HL-60 (cell line): ENCODE measurements at regions not wholly inside any gene's neighbourhood (a gene's known extent, or its start where the extent isn't known, plus 50 kb on each side); places are given as distances from the start of the nearest gene placed in this dataset.

ENCODE experiments used
- DNase-seq, 2 experiments: peaks; one replicate each; pipeline ENCODE4 v3.0.0-alpha.2; 2010 to 2020; ENCODE audit warnings: low read depth in 1 of 2, low spot score in 1 of 2
- H3K27ac ChIP-seq: fragments of 250-450 bp; sonication (Bioruptor Pico); replicated peaks from 2 replicates; pipeline ENCODE4 v1.5.1; 2020; ENCODE audit warnings: mild to moderate bottlenecking, moderate library complexity
- H3K27me3 ChIP-seq: fragments of 250-450 bp; sonication (Bioruptor Pico); 2 replicates; pipeline ENCODE4 v1.5.1; 2021; ENCODE audit warnings: mild to moderate bottlenecking, moderate library complexity; ENCODE audit not compliant: insufficient read depth, poor library complexity, severe bottlenecking
- H3K4me3 ChIP-seq: replicated peaks from 2 replicates; pipeline ENCODE4 v1.5.1; 2011; ENCODE audit warnings: mild to moderate bottlenecking, control low read depth, low read length; ENCODE audit not compliant: insufficient read depth
- GABPA ChIP-seq: IDR thresholded peaks from 2 replicates; pipeline ENCODE4 v1.6.1; 2012; ENCODE audit warnings: low read depth
- POLR2AphosphoS5 ChIP-seq: IDR thresholded peaks from 2 replicates; pipeline ENCODE4 v1.6.1; 2012; ENCODE audit warnings: low read depth
- SPI1 ChIP-seq: IDR thresholded peaks from 2 replicates; pipeline ENCODE4 v1.6.1; 2012; ENCODE audit warnings: low read depth, mild to moderate bottlenecking, borderline replicate concordance
- TF ChIP-seq, protein P1 (sequence below): IDR thresholded peaks from one replicate; pipeline ENCODE4 v1.5.1; 2011; ENCODE audit warnings: low read length, control low read depth, inconsistent platforms; ENCODE audit not compliant: insufficient read depth
- TF ChIP-seq, protein P2 (sequence below): IDR thresholded peaks from 2 replicates; pipeline ENCODE4 v1.6.1; 2012; ENCODE audit warnings: low read depth; ENCODE audit not compliant: insufficient replicate concordance

DNA sequence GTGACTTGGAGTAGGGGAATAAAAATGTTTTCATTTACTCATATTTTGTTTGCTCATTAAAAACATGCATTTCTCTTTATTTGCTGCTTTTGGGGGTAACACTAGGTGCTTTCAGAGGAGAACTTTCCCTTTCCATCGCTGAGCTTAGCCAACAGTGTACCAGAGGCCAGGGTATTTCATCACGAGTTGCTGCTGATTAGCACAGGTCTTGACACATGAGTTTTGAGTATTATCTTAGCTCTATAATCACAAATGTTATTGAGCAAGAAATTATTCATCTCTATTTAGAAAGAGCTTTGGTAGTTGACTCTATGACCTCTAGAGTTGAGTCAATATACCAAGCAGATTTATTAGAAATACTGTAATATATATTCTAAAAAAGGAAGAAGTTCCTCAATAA is 375.9 kb downstream of the NXPH1 start:
- H3K4me3 ChIP-seq, result no peak overlapping the region
- no peaks in the 10 kb centered on the region for H3K27me3 ChIP-seq
- TF ChIP-seq SPI1 (no peak), GABPA (no peak), POLR2AphosphoS5 (no peak)
- TF ChIP-seq, protein P1, sequence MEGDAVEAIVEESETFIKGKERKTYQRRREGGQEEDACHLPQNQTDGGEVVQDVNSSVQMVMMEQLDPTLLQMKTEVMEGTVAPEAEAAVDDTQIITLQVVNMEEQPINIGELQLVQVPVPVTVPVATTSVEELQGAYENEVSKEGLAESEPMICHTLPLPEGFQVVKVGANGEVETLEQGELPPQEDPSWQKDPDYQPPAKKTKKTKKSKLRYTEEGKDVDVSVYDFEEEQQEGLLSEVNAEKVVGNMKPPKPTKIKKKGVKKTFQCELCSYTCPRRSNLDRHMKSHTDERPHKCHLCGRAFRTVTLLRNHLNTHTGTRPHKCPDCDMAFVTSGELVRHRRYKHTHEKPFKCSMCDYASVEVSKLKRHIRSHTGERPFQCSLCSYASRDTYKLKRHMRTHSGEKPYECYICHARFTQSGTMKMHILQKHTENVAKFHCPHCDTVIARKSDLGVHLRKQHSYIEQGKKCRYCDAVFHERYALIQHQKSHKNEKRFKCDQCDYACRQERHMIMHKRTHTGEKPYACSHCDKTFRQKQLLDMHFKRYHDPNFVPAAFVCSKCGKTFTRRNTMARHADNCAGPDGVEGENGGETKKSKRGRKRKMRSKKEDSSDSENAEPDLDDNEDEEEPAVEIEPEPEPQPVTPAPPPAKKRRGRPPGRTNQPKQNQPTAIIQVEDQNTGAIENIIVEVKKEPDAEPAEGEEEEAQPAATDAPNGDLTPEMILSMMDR, result no peak
- TF ChIP-seq, protein P2, sequence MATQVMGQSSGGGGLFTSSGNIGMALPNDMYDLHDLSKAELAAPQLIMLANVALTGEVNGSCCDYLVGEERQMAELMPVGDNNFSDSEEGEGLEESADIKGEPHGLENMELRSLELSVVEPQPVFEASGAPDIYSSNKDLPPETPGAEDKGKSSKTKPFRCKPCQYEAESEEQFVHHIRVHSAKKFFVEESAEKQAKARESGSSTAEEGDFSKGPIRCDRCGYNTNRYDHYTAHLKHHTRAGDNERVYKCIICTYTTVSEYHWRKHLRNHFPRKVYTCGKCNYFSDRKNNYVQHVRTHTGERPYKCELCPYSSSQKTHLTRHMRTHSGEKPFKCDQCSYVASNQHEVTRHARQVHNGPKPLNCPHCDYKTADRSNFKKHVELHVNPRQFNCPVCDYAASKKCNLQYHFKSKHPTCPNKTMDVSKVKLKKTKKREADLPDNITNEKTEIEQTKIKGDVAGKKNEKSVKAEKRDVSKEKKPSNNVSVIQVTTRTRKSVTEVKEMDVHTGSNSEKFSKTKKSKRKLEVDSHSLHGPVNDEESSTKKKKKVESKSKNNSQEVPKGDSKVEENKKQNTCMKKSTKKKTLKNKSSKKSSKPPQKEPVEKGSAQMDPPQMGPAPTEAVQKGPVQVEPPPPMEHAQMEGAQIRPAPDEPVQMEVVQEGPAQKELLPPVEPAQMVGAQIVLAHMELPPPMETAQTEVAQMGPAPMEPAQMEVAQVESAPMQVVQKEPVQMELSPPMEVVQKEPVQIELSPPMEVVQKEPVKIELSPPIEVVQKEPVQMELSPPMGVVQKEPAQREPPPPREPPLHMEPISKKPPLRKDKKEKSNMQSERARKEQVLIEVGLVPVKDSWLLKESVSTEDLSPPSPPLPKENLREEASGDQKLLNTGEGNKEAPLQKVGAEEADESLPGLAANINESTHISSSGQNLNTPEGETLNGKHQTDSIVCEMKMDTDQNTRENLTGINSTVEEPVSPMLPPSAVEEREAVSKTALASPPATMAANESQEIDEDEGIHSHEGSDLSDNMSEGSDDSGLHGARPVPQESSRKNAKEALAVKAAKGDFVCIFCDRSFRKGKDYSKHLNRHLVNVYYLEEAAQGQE, result no peak

DNA sequence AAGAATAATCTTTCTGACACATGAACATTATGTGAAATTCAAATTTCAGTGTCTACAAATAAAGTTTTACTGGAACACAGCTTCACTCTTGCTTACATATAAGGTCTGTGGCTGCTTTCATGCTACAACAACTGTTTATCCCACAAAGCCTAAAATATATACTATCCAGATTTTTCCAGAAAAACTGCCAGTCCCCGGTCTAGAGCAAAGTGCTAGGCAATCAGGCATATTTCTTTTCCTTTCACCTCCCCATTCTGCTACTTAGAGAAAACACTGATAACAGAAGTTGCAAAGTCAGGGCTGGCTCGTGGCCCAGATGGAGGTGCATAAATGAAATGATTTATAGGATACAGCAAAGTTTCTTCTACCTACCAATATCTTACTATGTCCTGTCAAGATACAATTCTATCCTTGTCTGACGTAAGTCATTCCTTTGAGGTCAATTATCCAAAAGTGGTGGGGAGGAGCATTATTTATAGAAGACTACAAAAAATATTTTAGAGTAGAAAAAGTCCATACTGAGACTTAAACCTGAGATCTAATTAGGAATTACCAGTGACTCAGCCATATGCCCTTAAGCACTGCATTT is 384.1 kb downstream of the NXPH1 start:
- H3K4me3 ChIP-seq, result no peak overlapping the region
- H3K27me3 ChIP-seq, result no peaks in the 10 kb centered on the region
- H3K27ac ChIP-seq, result no peak overlapping the region
- no peak for DNase-seq
- TF ChIP-seq, protein P1, result no peak
- no peak for TF ChIP-seq POLR2AphosphoS5
- TF ChIP-seq, protein P2, result no peak
- no peak for TF ChIP-seq GABPA
- TF ChIP-seq SPI1, result no peak

More for the DNA sequence above, 375.9 kb downstream of the NXPH1 start:
- no peak overlapping the region for H3K27ac ChIP-seq
- DNase-seq, result no peak

DNA sequence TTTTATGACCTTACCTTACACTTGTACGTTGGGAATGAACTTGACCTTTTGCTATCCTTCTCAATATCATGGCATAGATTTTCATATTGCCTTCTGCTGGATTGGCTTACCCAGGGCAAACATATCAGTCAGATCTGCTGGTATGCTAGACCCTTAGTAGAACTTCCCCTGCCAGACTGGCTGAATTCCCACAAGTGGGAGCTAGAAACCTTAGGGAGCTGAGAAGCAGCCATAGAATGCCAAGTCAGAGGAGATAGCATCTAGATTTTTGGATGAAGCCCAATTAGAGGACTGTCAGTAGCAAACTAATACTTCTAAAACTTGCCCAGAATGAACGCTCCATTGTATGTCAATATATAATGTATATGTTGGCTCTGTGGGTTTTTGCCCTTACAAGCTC is 385.0 kb downstream of the NXPH1 start:
- TF ChIP-seq, protein P2, result no peak
- TF ChIP-seq, protein P1, result no peak
- TF ChIP-seq GABPA, result no peak
- no peak overlapping the region for H3K27ac ChIP-seq
- no peak overlapping the region for H3K4me3 ChIP-seq
- no peaks in the 10 kb centered on the region for H3K27me3 ChIP-seq
- no peak for DNase-seq
